ENCODE measurements at regions not wholly inside any gene's neighbourhood (a gene's known extent, or its start where the extent isn't known, plus 50 kb on each side); places are given as distances from the start of the nearest gene placed in this dataset.

DNA sequence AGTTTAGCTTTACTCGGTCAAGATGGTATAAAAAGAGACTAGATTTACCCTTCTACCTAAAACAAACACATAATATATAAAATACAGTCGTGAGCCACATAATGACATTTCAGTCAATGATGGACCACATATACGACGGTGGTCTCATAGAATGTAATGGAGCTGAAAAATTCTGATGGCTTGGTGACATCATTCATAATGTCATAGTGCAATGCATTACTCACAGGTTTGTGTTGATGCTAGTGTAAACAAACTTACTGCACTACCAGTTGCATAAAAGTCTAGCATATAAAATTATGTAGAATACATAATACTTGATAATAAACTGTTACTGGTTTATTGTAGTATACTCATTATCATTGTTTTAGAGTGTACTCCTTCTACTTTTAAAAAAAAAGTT is 115.9 kb upstream of the GDNF start:
- TF ChIP-seq JUND (IDR thresholded peaks at IDR 0.05) (no peak), CEBPB (IDR thresholded peaks at IDR 0.05; ENCODE audit: low read depth) (no peak), EGR1 (IDR thresholded peaks at IDR 0.05; ENCODE audit: low read depth) (no peak), EZH2 (IDR thresholded peaks at IDR 0.05) (no peak), POLR2A (IDR thresholded peaks at IDR 0.05; ENCODE audit: borderline replicate concordance, extremely low read depth, insufficient read depth, insufficient read length) (no peak)
- TF ChIP-seq, protein P1, sequence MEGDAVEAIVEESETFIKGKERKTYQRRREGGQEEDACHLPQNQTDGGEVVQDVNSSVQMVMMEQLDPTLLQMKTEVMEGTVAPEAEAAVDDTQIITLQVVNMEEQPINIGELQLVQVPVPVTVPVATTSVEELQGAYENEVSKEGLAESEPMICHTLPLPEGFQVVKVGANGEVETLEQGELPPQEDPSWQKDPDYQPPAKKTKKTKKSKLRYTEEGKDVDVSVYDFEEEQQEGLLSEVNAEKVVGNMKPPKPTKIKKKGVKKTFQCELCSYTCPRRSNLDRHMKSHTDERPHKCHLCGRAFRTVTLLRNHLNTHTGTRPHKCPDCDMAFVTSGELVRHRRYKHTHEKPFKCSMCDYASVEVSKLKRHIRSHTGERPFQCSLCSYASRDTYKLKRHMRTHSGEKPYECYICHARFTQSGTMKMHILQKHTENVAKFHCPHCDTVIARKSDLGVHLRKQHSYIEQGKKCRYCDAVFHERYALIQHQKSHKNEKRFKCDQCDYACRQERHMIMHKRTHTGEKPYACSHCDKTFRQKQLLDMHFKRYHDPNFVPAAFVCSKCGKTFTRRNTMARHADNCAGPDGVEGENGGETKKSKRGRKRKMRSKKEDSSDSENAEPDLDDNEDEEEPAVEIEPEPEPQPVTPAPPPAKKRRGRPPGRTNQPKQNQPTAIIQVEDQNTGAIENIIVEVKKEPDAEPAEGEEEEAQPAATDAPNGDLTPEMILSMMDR (IDR thresholded peaks at IDR 0.05 in 2 of 3, conservative IDR thresholded peaks at IDR 0.05 in 1 of 3; ENCODE audit: borderline replicate concordance in 1 of 3, insufficient read depth in 1 of 3, low read depth in 2 of 3, low read length in 2 of 3), result no peak
